ENCODE measurements at regions not wholly inside any gene's neighbourhood (a gene's known extent, or its start where the extent isn't known, plus 50 kb on each side); places are given as distances from the start of the nearest gene placed in this dataset.

- intact Hi-C loops (cut with micrococcal nuclease) = no loop called here
- ATAC-seq (ENCODE audit: low read depth) = no peak
- H3K4me1 Mint-ChIP-seq = no peaks in the 10 kb centered on the region
- no peaks in the 10 kb centered on the region for H3K27me3 Mint-ChIP-seq
- POLR2A ChIA-PET = no interaction called here
- no peaks in the 10 kb centered on the region for H3K9me3 Mint-ChIP-seq
- TF ChIP-seq CTCF (IDR thresholded peaks at IDR 0.05) = no peak
- peaks cover 71% of the 10 kb centered on the region for H3K36me3 Mint-ChIP-seq (ENCODE audit: low read depth)
- CTCF ChIA-PET = no interaction called here
- no peak for DNase-seq
- H3K4me3 Mint-ChIP-seq = no peak overlapping the region
- no peak overlapping the region for H3K27ac Mint-ChIP-seq
Observed at GRCh38 chr13:73696271-73696670, 437.9 kb downstream of the KLF12 start.

- H3K36me3 Mint-ChIP-seq (ENCODE audit: low read depth) = peaks cover 80% of the 10 kb centered on the region
- no peak overlapping the region for H3K4me3 Mint-ChIP-seq
- ChIA-PET CTCF (no interaction called here), POLR2A (no interaction called here)
- no peak for TF ChIP-seq CTCF (IDR thresholded peaks at IDR 0.05)
- no peaks in the 10 kb centered on the region for H3K4me1 Mint-ChIP-seq
- no peaks in the 10 kb centered on the region for H3K27me3 Mint-ChIP-seq
- no peaks in the 10 kb centered on the region for H3K9me3 Mint-ChIP-seq
- intact Hi-C loops (cut with micrococcal nuclease) = no loop called here
- no peak overlapping the region for H3K27ac Mint-ChIP-seq
- DNase-seq (no peak), ATAC-seq (ENCODE audit: low read depth) (no peak)
Observed at GRCh38 chr13:73695325-73695724, 438.9 kb downstream of the KLF12 start.

GRCh38 chr13:73693215-73693614 is 441.0 kb downstream of the KLF12 start:
- no peak overlapping the region for H3K4me3 Mint-ChIP-seq
- intact Hi-C loops (cut with micrococcal nuclease) = no loop called here
- peaks cover 91% of the 10 kb centered on the region for H3K36me3 Mint-ChIP-seq (ENCODE audit: low read depth)
- H3K27me3 Mint-ChIP-seq = no peaks in the 10 kb centered on the region
- no peak overlapping the region for H3K27ac Mint-ChIP-seq
- DNase-seq = no peak
- H3K4me1 Mint-ChIP-seq = no peaks in the 10 kb centered on the region
- TF ChIP-seq CTCF (IDR thresholded peaks at IDR 0.05) = no peak
- no peak for ATAC-seq (ENCODE audit: low read depth)
- no peaks in the 10 kb centered on the region for H3K9me3 Mint-ChIP-seq
- CTCF ChIA-PET = no interaction called here
- POLR2A ChIA-PET = no interaction called here

GRCh38 chr13:73691891-73692290 is 442.3 kb downstream of the KLF12 start:
- ChIA-PET POLR2A (no interaction called here), CTCF (no interaction called here)
- ATAC-seq (ENCODE audit: low read depth) = no peak
- no peak overlapping the region for H3K4me3 Mint-ChIP-seq
- DNase-seq = no peak
- H3K4me1 Mint-ChIP-seq = no peaks in the 10 kb centered on the region
- H3K27ac Mint-ChIP-seq = no peak overlapping the region
- TF ChIP-seq CTCF (IDR thresholded peaks at IDR 0.05) = no peak
- no peaks in the 10 kb centered on the region for H3K9me3 Mint-ChIP-seq
- H3K27me3 Mint-ChIP-seq = no peaks in the 10 kb centered on the region
- intact Hi-C loops (cut with micrococcal nuclease) = no loop called here
- H3K36me3 Mint-ChIP-seq (ENCODE audit: low read depth) = peaks cover 86% of the 10 kb centered on the region

GRCh38 chr13:73687929-73688328 is 446.3 kb downstream of the KLF12 start:
- no peak for TF ChIP-seq CTCF (IDR thresholded peaks at IDR 0.05)
- H3K9me3 Mint-ChIP-seq = no peaks in the 10 kb centered on the region
- no peak overlapping the region for H3K4me3 Mint-ChIP-seq
- H3K27me3 Mint-ChIP-seq = no peaks in the 10 kb centered on the region
- ChIA-PET CTCF (no interaction called here), POLR2A (no interaction called here)
- H3K36me3 Mint-ChIP-seq (ENCODE audit: low read depth) = peaks cover 51% of the 10 kb centered on the region
- no peak overlapping the region for H3K27ac Mint-ChIP-seq
- DNase-seq (no peak), ATAC-seq (ENCODE audit: low read depth) (no peak)
- intact Hi-C loops (cut with micrococcal nuclease) = no loop called here
- H3K4me1 Mint-ChIP-seq = no peaks in the 10 kb centered on the region

All from activated B cell treated with CpG ODN at 0.5 μM for 24 hours (primary cell).